DOHH2 (cell line): ENCODE measurements at regions not wholly inside any gene's neighbourhood (a gene's known extent, or its start where the extent isn't known, plus 50 kb on each side); places are given as distances from the start of the nearest gene placed in this dataset.

ENCODE experiments used
- H3F3A ChIP-seq: fragments of 200-600 bp; sonication (generic), shearing (Covaris generic); 2 replicates; pipeline ENCODE4 v1.6.0; 2016; ENCODE audit warnings: antibody characterized with exemption, mild to moderate bottlenecking; ENCODE audit not compliant: control insufficient read depth, insufficient read depth
- H3K27ac ChIP-seq: fragments of 200-600 bp; sonication (generic); 2 replicates; pipeline ENCODE4 v1.5.1; 2014; ENCODE audit warnings: low read depth, mild to moderate bottlenecking, low read length, moderate library complexity
- H3K27me3 ChIP-seq: fragments of 200-600 bp; sonication (generic); 2 replicates; pipeline ENCODE4 v1.6.1; 2014; ENCODE audit warnings: mild to moderate bottlenecking, low read length, mixed read lengths; ENCODE audit not compliant: control insufficient read depth
- H3K36me3 ChIP-seq: fragments of 200-600 bp; sonication (generic); 2 replicates; pipeline ENCODE4 v1.6.1; 2014; ENCODE audit warnings: mild to moderate bottlenecking, low read length, moderate library complexity, mixed read lengths; ENCODE audit not compliant: control insufficient read depth
- H3K4me1 ChIP-seq: fragments of 200-600 bp; sonication (generic); 2 replicates; pipeline ENCODE4 v1.6.1; 2014; ENCODE audit warnings: mild to moderate bottlenecking, low read length, mixed read lengths; ENCODE audit not compliant: control insufficient read depth
- H3K4me2 ChIP-seq: fragments of 200-600 bp; sonication (generic); 2 replicates; pipeline ENCODE4 v1.6.0; 2014; ENCODE audit warnings: mild to moderate bottlenecking, low read length, moderate library complexity
- H3K4me3 ChIP-seq: fragments of 200-600 bp; sonication (generic); 2 replicates; pipeline ENCODE4 v1.5.1; 2014; ENCODE audit warnings: mild to moderate bottlenecking, low read length, mixed read lengths
- H3K79me2 ChIP-seq: fragments of 200-600 bp; sonication (generic); 2 replicates; pipeline ENCODE4 v1.6.1; 2014; ENCODE audit warnings: mild to moderate bottlenecking, low read length, mixed read lengths; ENCODE audit not compliant: control insufficient read depth
- H3K9me2 ChIP-seq: fragments of 200-600 bp; sonication (generic); replicated peaks from 2 replicates; pipeline ENCODE4 v1.6.1; 2014; ENCODE audit warnings: mild to moderate bottlenecking, low read length, mixed read lengths; ENCODE audit not compliant: control insufficient read depth
- H3K9me3 ChIP-seq: fragments of 200-600 bp; sonication (generic); 2 replicates; pipeline ENCODE4 v1.6.1; 2014; ENCODE audit warnings: antibody characterized with exemption, low read length, mixed read lengths; ENCODE audit not compliant: control insufficient read depth, insufficient read depth
- H4K20me1 ChIP-seq: fragments of 200-600 bp; sonication (generic); 2 replicates; pipeline ENCODE4 v1.6.0; 2014; ENCODE audit warnings: low read depth, mild to moderate bottlenecking, antibody characterized with exemption, low read length, moderate library complexity; ENCODE audit not compliant: control insufficient read depth, insufficient read depth
- EZH2phosphoT487 ChIP-seq: fragments of 200-600 bp; sonication (generic); IDR thresholded peaks from 2 replicates; pipeline ENCODE4 v1.6.1; 2017; ENCODE audit warnings: borderline replicate concordance, mild to moderate bottlenecking, antibody characterized with exemption, low read length, moderate library complexity, mixed read lengths
- TF ChIP-seq, protein P1 (sequence below): fragments of 200-600 bp; sonication (generic); IDR thresholded peaks from one replicate; pipeline ENCODE4 v1.5.1; 2014; ENCODE audit warnings: antibody characterized with exemption, mild to moderate bottlenecking, low read depth, low read length; ENCODE audit not compliant: poor library complexity, severe bottlenecking

DNA sequence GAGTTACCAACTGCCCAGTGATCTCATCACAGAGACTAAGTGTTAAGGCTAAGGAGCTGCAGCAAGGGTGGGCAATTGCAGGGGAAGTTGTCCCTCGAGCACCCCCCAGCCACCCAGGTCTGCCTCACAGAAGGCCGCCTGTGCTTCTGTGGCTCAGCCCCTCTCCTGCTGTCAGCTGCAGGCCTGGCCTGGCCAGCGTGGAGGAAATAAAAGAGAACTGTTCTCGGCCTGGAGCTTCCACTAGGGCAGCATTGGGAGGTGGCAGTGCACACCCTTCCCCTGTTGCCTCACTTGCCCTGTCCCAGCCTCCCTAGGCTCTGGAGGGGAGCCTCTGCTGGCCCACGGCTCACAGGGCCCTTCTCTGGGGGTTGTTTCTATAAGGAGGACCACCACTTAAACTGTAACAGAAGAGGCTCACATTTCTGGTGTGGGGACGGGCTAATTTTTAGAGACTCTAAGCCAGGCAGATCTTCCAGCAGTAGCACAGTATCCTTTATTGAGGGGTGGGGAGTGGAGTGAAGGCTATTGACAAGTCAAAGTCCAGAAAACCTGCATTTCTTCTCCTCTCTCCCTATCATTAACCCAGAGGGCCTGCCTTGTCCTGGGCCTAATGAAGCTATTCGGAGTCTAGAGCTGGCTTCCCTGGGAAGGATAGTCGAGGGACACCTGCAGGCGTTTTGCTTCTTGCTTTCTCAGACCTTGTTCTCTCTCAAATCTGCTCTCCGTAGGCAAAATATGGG lies 75.6 kb upstream of the ADPGK start:
- no peaks in the 10 kb centered on the region for H3F3A ChIP-seq
- no peaks in the 10 kb centered on the region for H4K20me1 ChIP-seq
- no peak overlapping the region for H3K4me3 ChIP-seq
- no peaks in the 10 kb centered on the region for H3K27me3 ChIP-seq
- H3K79me2 ChIP-seq: no peaks in the 10 kb centered on the region
- H3K9me2 ChIP-seq: no peaks in the 10 kb centered on the region
- no peaks in the 10 kb centered on the region for H3K4me1 ChIP-seq
- H3K36me3 ChIP-seq: no peaks in the 10 kb centered on the region
- no peak overlapping the region for H3K4me2 ChIP-seq
- H3K9me3 ChIP-seq: no peaks in the 10 kb centered on the region
- no peak for TF ChIP-seq EZH2phosphoT487
- TF ChIP-seq, protein P1, sequence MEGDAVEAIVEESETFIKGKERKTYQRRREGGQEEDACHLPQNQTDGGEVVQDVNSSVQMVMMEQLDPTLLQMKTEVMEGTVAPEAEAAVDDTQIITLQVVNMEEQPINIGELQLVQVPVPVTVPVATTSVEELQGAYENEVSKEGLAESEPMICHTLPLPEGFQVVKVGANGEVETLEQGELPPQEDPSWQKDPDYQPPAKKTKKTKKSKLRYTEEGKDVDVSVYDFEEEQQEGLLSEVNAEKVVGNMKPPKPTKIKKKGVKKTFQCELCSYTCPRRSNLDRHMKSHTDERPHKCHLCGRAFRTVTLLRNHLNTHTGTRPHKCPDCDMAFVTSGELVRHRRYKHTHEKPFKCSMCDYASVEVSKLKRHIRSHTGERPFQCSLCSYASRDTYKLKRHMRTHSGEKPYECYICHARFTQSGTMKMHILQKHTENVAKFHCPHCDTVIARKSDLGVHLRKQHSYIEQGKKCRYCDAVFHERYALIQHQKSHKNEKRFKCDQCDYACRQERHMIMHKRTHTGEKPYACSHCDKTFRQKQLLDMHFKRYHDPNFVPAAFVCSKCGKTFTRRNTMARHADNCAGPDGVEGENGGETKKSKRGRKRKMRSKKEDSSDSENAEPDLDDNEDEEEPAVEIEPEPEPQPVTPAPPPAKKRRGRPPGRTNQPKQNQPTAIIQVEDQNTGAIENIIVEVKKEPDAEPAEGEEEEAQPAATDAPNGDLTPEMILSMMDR: no peak
- H3K27ac ChIP-seq: no peak overlapping the region

DNA sequence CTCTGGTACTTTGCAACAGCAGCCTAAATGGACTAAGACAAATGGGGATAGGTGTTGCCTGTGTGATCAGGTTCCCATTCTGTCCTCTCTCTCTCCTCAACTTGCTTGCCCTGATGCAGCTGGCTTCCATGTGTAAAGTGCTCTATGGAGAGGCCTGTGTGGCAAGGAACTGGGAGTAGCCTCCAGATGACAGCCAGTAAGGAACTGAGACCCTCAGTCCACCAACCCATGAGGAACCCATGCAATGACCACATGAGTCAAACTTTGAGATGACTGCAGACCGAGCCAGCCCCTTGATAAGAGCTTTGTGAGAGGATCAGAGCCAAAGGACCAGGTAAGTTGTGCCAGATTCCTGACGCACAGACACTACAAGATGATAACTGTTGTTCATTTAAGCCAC lies 74.6 kb upstream of the ADPGK start:
- H3K27me3 ChIP-seq: no peaks in the 10 kb centered on the region
- no peaks in the 10 kb centered on the region for H3K9me3 ChIP-seq
- H3K9me2 ChIP-seq: no peaks in the 10 kb centered on the region
- no peak overlapping the region for H3K4me3 ChIP-seq
- no peaks in the 10 kb centered on the region for H4K20me1 ChIP-seq
- no peak overlapping the region for H3K27ac ChIP-seq
- no peaks in the 10 kb centered on the region for H3F3A ChIP-seq
- no peaks in the 10 kb centered on the region for H3K36me3 ChIP-seq
- TF ChIP-seq EZH2phosphoT487: no peak
- TF ChIP-seq, protein P1: no peak
- no peak overlapping the region for H3K4me2 ChIP-seq
- no peaks in the 10 kb centered on the region for H3K79me2 ChIP-seq
- H3K4me1 ChIP-seq: no peaks in the 10 kb centered on the region

- Histone ChIP-seq H3K4me3 (no peak overlapping the region), H3K9me3 (no peaks in the 10 kb centered on the region), H3K27me3 (no peaks in the 10 kb centered on the region), H3K9me2 (no peaks in the 10 kb centered on the region), H3K27ac (no peak overlapping the region), H3K79me2 (no peaks in the 10 kb centered on the region), H4K20me1 (no peaks in the 10 kb centered on the region), H3K4me1 (no peaks in the 10 kb centered on the region), H3K4me2 (no peak overlapping the region), H3F3A (no peaks in the 10 kb centered on the region), H3K36me3 (no peaks in the 10 kb centered on the region)
- no peak for TF ChIP-seq EZH2phosphoT487
- TF ChIP-seq, protein P1: no peak
Measured at GRCh38 chr15:72857331-72858063, 73.9 kb upstream of the ADPGK start.
